Lower leg skin (tissue), 4 donors: ENCODE measurements at regions not wholly inside any gene's neighbourhood (a gene's known extent, or its start where the extent isn't known, plus 50 kb on each side); places are given as distances from the start of the nearest gene placed in this dataset.

Experiments used
- DNase-seq, 2 donors: peaks; one replicate each; pipeline ENCODE4 v3.0.0-alpha.2; 2019; ENCODE audit warnings: low spot score in 2 of 2
- H3K4me3 ChIP-seq: fragments of 200-600 bp; sonication (generic); 2 replicates; pipeline ENCODE4 v1.5.1; 2017; ENCODE audit warnings: mild to moderate bottlenecking, low read depth; ENCODE audit not compliant: poor library complexity, severe bottlenecking
- POLR2A ChIP-seq, 2 donors: fragments of 450-650 bp; IDR thresholded peaks; one replicate each; pipeline ENCODE4 v1.6.1; 2016 to 2017; ENCODE audit warnings: antibody characterized with exemption in 2 of 2, mild to moderate bottlenecking in 1 of 2, moderate library complexity in 1 of 2
- WGBS, 2 donors: methylation state at CpG; one replicate each; pipeline ENCODE4 v1.1.5; 2018; 5-methylcytosine and 5-hydroxymethylcytosine counted together
- intact Hi-C: fragments of 100-400 bp; cut with DNase I; formaldehyde crosslinking; loops from one replicate; pipeline ENCODE4 v1.15.0; 2023; ENCODE audit warnings: low total_unique reads
- TF ChIP-seq, protein P1 (sequence below), 3 donors: fragments of 450-650 bp; IDR thresholded peaks; one replicate each; pipeline ENCODE4 v1.5.1; 2016; ENCODE audit warnings: antibody characterized with exemption in 3 of 3, mild to moderate bottlenecking in 3 of 3, moderate library complexity in 2 of 3

GRCh38 chr7:16933296-16934279, 51.8 kb upstream of the AGR3 start:
- intact Hi-C loops = no loop called here
- TF ChIP-seq, protein P1, sequence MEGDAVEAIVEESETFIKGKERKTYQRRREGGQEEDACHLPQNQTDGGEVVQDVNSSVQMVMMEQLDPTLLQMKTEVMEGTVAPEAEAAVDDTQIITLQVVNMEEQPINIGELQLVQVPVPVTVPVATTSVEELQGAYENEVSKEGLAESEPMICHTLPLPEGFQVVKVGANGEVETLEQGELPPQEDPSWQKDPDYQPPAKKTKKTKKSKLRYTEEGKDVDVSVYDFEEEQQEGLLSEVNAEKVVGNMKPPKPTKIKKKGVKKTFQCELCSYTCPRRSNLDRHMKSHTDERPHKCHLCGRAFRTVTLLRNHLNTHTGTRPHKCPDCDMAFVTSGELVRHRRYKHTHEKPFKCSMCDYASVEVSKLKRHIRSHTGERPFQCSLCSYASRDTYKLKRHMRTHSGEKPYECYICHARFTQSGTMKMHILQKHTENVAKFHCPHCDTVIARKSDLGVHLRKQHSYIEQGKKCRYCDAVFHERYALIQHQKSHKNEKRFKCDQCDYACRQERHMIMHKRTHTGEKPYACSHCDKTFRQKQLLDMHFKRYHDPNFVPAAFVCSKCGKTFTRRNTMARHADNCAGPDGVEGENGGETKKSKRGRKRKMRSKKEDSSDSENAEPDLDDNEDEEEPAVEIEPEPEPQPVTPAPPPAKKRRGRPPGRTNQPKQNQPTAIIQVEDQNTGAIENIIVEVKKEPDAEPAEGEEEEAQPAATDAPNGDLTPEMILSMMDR (IDR thresholded peaks at IDR 0.05) = no peak
- no peak for TF ChIP-seq POLR2A (IDR thresholded peaks at IDR 0.05)
- no peak overlapping the region for H3K4me3 ChIP-seq
- WGBS, 2 donors = 81 to 87% methylated on average over 5 of the region's 5 CpGs
- DNase-seq = no peak

- no peak for TF ChIP-seq POLR2A (IDR thresholded peaks at IDR 0.05)
- TF ChIP-seq, protein P1 (IDR thresholded peaks at IDR 0.05) = no peak
- DNase-seq = no peak
These were observed 53.0 kb upstream of the AGR3 start for GRCh38 chr7:16934722-16935340.

DNA sequence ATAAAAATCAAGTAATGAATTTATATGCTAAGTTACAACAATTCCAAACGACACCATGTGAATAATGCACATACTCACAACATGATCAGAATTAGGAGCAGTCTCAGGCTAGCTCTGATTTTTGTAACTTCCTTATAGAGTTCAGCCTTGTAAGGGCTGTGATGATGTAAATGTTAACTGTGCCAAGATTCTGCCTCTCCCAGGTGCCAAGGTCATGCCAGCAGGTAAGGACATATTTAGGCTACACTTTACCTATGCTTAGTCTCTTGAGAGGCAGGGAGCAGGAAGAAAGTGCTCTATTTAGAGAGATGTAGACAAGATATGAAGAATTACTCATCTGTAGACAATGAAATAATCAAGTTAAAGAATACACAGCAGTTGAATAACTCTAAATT, 53.6 kb upstream of the AGR3 start:
- WGBS, 2 donors = 41 to 77% methylated on average over 1 of the region's 1 CpG
- TF ChIP-seq, protein P1 (IDR thresholded peaks at IDR 0.05) = no peak
- no peak for TF ChIP-seq POLR2A (IDR thresholded peaks at IDR 0.05)

More at GRCh38 chr7:16934722-16935340, 53.0 kb upstream of the AGR3 start:
- H3K4me3 ChIP-seq = no peak overlapping the region
- intact Hi-C loops = no loop called here
- WGBS, 2 donors = 59 to 67% methylated on average over 6 of the region's 6 CpGs

GRCh38 chr7:16936626-16937422, 55.0 kb upstream of the AGR3 start:
- TF ChIP-seq, protein P1 (IDR thresholded peaks at IDR 0.05) = no peak
- TF ChIP-seq POLR2A (IDR thresholded peaks at IDR 0.05) = no peak
- intact Hi-C loops = no loop called here
- H3K4me3 ChIP-seq = no peak overlapping the region
- no peak for DNase-seq
- 89% methylated on average over 4 of the region's 4 CpGs for WGBS, 2 donors

More for the DNA sequence above, 53.6 kb upstream of the AGR3 start:
- DNase-seq = no peak
- H3K4me3 ChIP-seq = no peak overlapping the region
- intact Hi-C loops = no loop called here

DNA sequence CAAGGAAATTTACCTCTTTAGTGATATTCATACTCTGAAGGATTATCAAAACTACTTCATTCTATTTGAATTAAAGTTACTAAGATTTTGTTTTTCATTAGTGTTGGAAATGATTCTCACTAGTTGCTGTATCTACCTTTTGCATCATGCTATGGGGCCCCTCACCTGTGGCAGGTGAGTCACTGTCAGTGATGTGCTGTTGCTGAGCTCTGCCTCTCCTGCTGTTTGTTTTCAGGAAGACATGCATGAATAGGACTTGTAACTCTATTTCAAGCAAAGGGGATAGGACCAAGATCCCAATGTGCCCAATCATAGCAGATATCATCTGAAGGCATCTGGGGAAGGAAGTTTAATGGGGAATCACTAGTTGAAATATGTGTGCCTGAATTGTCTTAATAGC, 57.4 kb upstream of the AGR3 start:
- intact Hi-C loops = no loop called here
- DNase-seq = no peak
- TF ChIP-seq, protein P1 (IDR thresholded peaks at IDR 0.05) = no peak
- TF ChIP-seq POLR2A (IDR thresholded peaks at IDR 0.05) = no peak
- H3K4me3 ChIP-seq = no peak overlapping the region
